Gastrocnemius medialis (tissue), 4 donors: ENCODE measurements at regions not wholly inside any gene's neighbourhood (a gene's known extent, or its start where the extent isn't known, plus 50 kb on each side); places are given as distances from the start of the nearest gene placed in this dataset.

Experiments used
- POLR2A ChIP-seq, 2 donors: fragments of 450-650 bp; IDR thresholded peaks; one replicate each; pipeline ENCODE4 v1.6.1; 2017; ENCODE audit warnings: antibody characterized with exemption in 2 of 2, mild to moderate bottlenecking in 2 of 2, moderate library complexity in 2 of 2
- TF ChIP-seq, protein P1 (sequence below), 5 experiments: fragments of 450-650 bp in 3 of 5; fragments of 200-600 bp in 2 of 5; sonication (generic) in 2 of 5; IDR thresholded peaks in 4 of 5; conservative IDR thresholded peaks in 1 of 5; 1 replicate in 4 of 5; 2 replicates in 1 of 5; pipeline ENCODE4 v1.5.1; 2016 to 2019; ENCODE audit warnings: antibody characterized with exemption in 5 of 5, mild to moderate bottlenecking in 3 of 5, moderate library complexity in 3 of 5

DNA sequence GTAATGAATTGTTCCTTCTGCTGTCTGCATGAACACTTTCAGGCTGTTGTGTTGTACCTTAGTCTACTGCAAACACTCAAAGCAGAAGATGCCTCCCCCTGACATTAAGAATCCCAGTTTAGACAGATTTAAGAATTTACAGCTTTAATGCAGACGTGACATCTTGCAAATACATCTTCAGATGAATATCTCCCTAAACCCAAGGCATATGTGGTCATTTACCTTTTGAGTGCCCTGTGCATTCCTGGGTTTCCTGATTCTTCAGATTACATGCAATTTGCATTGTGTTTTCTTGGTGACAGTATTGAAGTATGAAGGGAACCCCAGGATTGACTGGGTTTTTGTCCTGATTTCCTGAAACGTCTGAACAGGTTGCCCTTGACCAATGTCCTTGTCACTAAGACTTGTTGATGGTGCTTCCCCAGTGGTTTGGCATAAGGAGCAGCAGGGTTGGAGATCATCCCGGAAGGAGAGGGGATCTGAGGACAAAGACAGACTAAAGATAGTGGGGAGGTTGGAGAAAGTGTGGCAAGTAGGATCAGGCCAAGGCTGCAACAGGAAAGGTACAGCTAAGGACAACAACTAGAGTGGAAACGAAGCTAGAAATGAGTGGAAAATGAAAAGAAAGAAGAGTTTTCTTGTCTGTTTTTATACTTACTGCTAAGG is 123.8 kb upstream of the RHOBTB1 start:
- TF ChIP-seq, protein P1, sequence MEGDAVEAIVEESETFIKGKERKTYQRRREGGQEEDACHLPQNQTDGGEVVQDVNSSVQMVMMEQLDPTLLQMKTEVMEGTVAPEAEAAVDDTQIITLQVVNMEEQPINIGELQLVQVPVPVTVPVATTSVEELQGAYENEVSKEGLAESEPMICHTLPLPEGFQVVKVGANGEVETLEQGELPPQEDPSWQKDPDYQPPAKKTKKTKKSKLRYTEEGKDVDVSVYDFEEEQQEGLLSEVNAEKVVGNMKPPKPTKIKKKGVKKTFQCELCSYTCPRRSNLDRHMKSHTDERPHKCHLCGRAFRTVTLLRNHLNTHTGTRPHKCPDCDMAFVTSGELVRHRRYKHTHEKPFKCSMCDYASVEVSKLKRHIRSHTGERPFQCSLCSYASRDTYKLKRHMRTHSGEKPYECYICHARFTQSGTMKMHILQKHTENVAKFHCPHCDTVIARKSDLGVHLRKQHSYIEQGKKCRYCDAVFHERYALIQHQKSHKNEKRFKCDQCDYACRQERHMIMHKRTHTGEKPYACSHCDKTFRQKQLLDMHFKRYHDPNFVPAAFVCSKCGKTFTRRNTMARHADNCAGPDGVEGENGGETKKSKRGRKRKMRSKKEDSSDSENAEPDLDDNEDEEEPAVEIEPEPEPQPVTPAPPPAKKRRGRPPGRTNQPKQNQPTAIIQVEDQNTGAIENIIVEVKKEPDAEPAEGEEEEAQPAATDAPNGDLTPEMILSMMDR (IDR thresholded peaks at IDR 0.05 in 4 of 5, conservative IDR thresholded peaks at IDR 0.05 in 1 of 5): no peak
- no peak for TF ChIP-seq POLR2A (IDR thresholded peaks at IDR 0.05)
